ENCODE measurements at regions not wholly inside any gene's neighbourhood (a gene's known extent, or its start where the extent isn't known, plus 50 kb on each side); places are given as distances from the start of the nearest gene placed in this dataset.

DNA sequence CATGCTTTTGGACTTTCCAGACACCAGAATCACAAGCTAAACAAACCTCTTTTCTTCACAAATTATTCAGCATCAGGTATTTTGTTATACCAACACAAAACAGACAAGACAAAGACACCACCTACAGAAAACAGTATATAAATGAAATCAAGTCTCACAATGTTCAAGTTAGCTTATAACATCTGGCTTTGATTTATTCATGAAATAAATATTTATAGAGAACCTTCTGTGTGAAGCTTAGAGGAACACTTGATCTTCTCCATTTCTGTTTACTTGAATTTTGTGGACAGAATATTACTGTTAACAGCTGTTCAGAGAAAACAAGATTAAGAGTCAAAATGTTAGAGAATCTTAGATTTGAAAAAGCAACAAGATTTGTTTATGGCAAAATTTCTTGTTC, 137.4 kb upstream of the PRR16 start:
- H3K4me1 ChIP-seq (ENCODE audit: control insufficient read depth in 1 of 2, low read depth in 2 of 2), result no peaks in the 10 kb centered on the region
- no peak overlapping the region for H3K27ac ChIP-seq
- ATAC-seq (ENCODE audit: insufficient number of reproducible peaks, low FRiP score, low read depth) (no peak), DNase-seq (ENCODE audit: low spot score) (no peak)
- no peak overlapping the region for H3K4me3 ChIP-seq
- no peaks in the 10 kb centered on the region for H3K9me3 ChIP-seq
- H3K36me3 ChIP-seq, result no peaks in the 10 kb centered on the region
- TF ChIP-seq, protein P1, sequence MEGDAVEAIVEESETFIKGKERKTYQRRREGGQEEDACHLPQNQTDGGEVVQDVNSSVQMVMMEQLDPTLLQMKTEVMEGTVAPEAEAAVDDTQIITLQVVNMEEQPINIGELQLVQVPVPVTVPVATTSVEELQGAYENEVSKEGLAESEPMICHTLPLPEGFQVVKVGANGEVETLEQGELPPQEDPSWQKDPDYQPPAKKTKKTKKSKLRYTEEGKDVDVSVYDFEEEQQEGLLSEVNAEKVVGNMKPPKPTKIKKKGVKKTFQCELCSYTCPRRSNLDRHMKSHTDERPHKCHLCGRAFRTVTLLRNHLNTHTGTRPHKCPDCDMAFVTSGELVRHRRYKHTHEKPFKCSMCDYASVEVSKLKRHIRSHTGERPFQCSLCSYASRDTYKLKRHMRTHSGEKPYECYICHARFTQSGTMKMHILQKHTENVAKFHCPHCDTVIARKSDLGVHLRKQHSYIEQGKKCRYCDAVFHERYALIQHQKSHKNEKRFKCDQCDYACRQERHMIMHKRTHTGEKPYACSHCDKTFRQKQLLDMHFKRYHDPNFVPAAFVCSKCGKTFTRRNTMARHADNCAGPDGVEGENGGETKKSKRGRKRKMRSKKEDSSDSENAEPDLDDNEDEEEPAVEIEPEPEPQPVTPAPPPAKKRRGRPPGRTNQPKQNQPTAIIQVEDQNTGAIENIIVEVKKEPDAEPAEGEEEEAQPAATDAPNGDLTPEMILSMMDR (IDR thresholded peaks at IDR 0.05), result no peak
- no peaks in the 10 kb centered on the region for H3K27me3 ChIP-seq (replicated peaks; ENCODE audit: insufficient read depth)

DNA sequence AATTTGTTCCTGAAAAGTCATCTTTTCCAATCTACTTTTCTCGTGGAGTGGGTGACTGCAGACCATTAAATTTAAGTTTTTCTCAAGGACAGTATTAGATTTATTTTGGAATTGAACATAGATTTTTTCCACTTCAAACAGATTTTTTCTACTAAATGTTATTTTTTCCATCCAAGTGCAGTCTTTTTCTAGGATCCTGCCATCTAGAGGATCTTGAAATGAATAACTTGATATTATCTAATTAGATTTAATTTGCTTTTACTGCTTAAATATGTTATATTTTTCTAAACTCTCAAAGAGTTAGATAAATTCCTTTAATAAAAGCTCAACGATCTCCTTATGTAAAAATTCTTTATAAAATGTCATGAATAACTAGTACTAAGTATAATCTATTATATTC, 136.9 kb upstream of the PRR16 start:
- no peaks in the 10 kb centered on the region for H3K9me3 ChIP-seq
- H3K36me3 ChIP-seq, result no peaks in the 10 kb centered on the region
- no peak for ATAC-seq (ENCODE audit: insufficient number of reproducible peaks, low FRiP score, low read depth)
- TF ChIP-seq, protein P1 (IDR thresholded peaks at IDR 0.05), result no peak
- no peaks in the 10 kb centered on the region for H3K4me1 ChIP-seq (ENCODE audit: control insufficient read depth in 1 of 2, low read depth in 2 of 2)
- no peak for DNase-seq (ENCODE audit: low spot score)
- no peak overlapping the region for H3K27ac ChIP-seq
- no peaks in the 10 kb centered on the region for H3K27me3 ChIP-seq (replicated peaks; ENCODE audit: insufficient read depth)
- H3K4me3 ChIP-seq, result no peak overlapping the region

DNA sequence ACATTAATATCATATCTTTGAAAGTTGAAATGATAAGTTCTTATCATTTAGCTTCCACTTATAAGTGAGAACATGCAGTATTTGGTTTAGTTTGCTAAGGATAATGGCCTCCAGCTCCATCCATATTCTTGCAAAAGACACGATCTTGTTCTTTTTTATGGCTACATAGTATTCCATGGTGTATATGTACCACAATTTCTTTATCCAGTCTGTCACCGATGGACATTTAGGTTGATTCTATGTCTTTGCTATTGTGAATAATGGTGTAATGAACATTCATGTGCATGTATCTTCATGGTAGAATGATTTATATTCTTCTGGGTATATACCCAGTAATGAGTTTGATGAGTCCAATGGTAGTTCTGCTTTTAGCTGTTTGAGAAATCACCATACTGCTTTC, 135.0 kb upstream of the PRR16 start:
- Histone ChIP-seq H3K36me3 (no peaks in the 10 kb centered on the region), H3K4me3 (no peak overlapping the region), H3K4me1 (ENCODE audit: control insufficient read depth in 1 of 2, low read depth in 2 of 2) (no peaks in the 10 kb centered on the region), H3K27me3 (replicated peaks; ENCODE audit: insufficient read depth) (no peaks in the 10 kb centered on the region), H3K27ac (no peak overlapping the region), H3K9me3 (no peaks in the 10 kb centered on the region)
- TF ChIP-seq, protein P1 (IDR thresholded peaks at IDR 0.05), result no peak
- DNase-seq (ENCODE audit: low spot score) (no peak), ATAC-seq (ENCODE audit: insufficient number of reproducible peaks, low FRiP score, low read depth) (no peak)

DNA sequence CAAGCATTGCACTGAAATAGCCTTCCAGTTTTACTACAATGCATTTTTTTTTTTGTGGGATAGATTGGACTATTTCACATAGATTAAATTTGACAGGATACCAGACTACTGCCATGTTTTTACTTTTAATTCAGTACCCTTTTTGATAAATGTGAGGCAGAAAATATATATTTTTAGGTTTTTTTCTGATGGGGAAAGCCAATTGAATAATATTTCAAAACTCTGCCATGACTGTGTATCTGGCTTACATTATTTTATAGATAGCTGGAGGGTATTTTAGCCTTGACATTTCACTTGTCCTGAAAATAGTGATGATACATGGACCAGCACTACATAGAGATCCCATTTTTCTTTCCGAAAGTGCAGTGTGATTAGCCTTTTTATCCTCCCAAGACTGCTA, 133.5 kb upstream of the PRR16 start:
- H3K9me3 ChIP-seq, result no peaks in the 10 kb centered on the region
- no peaks in the 10 kb centered on the region for H3K4me1 ChIP-seq (ENCODE audit: control insufficient read depth in 1 of 2, low read depth in 2 of 2)
- no peak overlapping the region for H3K27ac ChIP-seq
- TF ChIP-seq, protein P1 (IDR thresholded peaks at IDR 0.05), result no peak
- no peak overlapping the region for H3K4me3 ChIP-seq
- DNase-seq (ENCODE audit: low spot score) (no peak), ATAC-seq (ENCODE audit: insufficient number of reproducible peaks, low FRiP score, low read depth) (no peak)
- H3K36me3 ChIP-seq, result no peaks in the 10 kb centered on the region
- no peaks in the 10 kb centered on the region for H3K27me3 ChIP-seq (replicated peaks; ENCODE audit: insufficient read depth)

DNA sequence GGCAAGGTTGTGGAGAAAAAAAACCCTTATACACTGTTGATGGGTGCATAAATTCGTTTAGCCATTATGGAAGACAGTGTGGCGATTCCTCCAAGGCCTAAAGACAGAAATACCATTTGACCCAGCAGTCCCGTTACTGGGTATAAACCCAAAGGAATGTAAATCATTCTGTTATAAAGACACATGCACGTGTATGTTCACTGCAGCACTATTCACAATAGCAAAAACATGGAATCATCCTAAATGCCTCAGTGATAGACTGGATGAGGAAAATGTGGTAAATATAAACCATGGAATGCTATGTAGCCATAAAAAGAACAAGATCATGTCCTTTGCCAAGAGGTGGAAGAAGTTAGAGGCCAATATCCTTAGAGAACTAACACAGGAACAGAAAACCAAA, 119.9 kb upstream of the PRR16 start:
- DNase-seq (ENCODE audit: low spot score), result no peak
- Histone ChIP-seq H3K27me3 (replicated peaks; ENCODE audit: insufficient read depth) (no peaks in the 10 kb centered on the region), H3K27ac (no peak overlapping the region), H3K4me1 (ENCODE audit: control insufficient read depth in 1 of 2, low read depth in 2 of 2) (no peaks in the 10 kb centered on the region), H3K4me3 (no peak overlapping the region), H3K9me3 (no peaks in the 10 kb centered on the region), H3K36me3 (no peaks in the 10 kb centered on the region)
- TF ChIP-seq, protein P1 (IDR thresholded peaks at IDR 0.05), result no peak
- ATAC-seq (ENCODE audit: insufficient number of reproducible peaks, low FRiP score, low read depth), result no peak
